NCI-H2196 treated with DMSO at 0.1 percent for 48 hours (cell line): ENCODE measurements at regions not wholly inside any gene's neighbourhood (a gene's known extent, or its start where the extent isn't known, plus 50 kb on each side); places are given as distances from the start of the nearest gene placed in this dataset.

Source experiments
- DNase-seq: peaks from one replicate; lab custom pipeline; 2025; ENCODE audit not compliant: unreplicated experiment; lab: John Stamatoyannopoulos, UW

DNA sequence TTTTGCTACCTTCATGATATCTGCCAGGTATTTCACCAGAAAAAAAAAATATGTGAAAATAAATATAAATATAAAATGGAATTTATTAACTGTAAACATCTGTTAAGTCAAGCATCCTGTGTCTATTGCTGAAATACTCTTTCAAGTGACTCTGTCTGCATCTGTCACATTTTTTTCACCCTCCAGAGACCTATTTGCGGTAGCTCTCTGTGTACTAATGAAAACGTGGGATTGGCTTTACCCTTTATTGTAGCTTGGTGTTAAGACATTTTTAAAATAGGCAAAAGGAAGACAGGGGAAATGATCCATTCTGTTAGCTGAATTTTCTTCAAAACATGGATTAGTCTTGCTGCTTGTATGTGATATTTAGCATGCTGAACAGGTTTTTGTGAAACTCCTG is 536.0 kb upstream of the WWC1 start:
- no peak for DNase-seq

DNA sequence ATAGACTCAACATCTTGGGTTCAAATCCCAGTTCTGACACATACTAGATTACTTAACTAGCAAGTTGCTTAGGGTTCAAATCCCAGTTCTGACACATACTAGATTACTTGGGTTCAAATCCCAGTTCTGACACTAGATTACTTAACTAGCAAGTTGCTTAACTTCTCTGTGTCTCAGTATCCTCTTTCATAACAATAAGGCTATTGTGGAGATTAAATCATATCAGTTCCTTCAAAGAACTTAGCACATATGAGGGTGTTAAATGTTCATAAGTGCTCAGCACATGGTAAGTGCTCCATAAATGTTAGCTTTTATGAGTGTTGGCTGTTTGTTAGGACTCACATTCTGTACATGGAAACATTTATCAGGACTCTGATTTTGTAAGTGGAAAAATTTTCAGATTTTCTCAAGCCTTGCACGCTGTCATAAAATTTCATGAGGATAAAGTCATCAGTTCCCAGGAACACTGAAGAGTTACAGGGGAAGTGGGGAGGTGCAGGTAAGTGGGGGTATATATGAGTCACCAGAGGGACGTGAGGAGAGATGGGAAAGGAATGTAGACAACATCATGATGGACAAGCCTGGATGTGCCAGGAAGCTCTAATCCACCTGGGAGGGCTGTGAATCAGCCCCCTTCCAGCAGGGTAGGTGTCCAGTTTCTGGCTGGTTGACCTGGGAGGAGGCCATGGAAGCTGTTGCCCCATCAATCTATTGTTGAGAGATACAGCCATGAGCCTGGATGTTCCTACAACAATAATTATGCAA is 532.2 kb upstream of the WWC1 start:
- DNase-seq: no peak

DNA sequence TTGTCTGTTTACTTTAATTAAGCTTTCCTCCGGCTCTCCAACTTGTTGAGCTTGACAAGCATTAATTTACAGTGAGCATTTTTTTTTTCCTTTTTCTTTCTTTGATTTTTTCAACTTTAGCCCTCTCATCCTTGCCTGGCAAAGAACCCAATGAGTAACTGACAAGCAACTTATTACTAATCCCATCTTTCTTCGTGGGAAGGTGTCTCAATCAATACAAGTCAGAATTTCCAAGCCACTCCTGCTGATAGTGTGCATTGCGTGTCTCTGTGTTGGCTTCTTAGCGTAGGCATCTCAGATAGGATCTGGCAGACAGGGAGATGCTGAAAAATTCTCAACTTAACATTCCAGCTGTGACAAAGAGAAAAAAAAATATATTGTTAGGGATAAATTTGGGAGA is 527.7 kb upstream of the WWC1 start:
- no peak for DNase-seq

DNA sequence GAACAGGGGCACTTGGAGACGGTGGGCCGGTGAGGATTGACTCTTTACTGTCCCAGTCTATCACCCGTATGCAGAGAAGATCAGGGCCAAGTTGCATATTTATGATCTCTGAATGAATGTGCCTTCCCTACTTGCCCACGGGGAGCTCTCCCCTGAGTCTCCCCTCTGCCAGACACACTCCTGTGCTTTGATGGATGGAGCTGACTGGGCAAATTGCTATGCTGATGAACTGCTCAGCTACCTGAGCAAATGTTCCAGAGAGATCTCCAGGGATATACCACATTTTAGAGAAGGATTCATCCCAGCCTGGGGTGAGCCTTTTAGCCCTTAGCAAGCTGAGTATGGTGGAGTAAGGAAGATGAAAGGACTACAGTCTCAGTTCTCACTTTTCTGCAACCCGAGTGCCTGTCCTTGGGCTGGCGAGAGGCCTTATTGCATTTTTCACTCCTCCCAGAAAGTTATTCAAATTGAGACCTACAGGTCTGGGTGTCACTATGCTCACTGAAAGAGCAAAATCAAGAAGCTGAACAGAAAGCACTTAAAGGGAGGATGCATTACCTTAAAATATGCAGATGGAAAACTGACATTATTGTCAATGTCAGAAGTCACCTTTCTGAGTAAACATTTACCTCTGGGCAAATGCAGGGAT is 526.7 kb upstream of the WWC1 start:
- no peak for DNase-seq

DNA sequence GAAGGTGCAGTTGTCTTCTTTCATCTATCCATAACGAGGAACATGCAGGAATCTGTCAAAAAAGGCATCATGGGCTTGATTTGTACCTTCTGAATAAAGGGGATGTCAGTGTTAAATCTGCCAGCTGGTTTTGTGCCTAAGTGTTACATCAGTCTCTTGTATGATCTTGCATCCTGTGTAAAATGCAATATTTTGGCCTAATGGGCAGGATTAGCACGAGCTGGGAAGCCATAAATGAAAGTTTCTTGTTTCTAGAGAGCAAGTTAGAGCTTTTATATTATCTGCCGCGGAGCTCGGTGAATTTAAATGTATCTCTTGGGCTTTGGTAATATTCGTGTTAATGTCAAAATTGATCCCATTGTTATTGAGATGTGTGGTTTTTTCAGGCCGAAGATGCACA is 526.1 kb upstream of the WWC1 start:
- no peak for DNase-seq

DNA sequence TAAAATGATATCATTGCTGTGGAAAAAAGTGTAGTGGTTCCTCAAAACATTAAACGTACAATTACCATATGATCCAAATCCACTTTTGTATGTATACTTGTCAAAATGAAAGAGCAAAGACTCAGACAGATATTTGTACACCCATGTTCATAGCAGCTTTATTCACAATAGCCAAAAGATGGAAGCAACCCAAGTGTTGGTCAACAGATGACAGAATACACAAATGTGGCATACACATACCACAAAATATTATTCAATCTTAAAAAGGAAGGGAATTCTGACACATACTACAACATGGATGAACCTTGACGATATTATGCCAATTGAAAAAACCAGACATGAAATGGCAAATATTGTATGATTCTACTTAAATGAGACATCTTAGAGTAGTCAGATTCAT is 524.5 kb upstream of the WWC1 start:
- DNase-seq: no peak

DNA sequence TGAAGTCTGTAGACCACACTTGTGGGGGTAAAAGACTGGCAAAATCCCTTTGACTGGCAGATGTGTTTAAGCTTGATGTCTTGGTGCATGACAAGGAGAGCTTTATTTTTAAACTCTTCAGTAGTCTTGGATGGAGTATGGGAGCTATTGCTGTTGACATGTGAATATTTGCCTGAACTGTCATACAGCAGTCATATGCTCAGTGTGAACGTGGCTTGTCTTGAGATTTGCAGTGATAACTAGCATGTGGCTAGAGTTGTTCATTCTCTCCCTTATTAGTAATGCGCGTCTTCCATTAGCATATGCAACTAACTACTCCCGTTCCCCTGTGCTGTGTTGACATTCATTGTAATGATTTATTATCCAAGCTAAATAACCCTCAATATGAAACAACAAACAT is 523.6 kb upstream of the WWC1 start:
- no peak for DNase-seq

DNA sequence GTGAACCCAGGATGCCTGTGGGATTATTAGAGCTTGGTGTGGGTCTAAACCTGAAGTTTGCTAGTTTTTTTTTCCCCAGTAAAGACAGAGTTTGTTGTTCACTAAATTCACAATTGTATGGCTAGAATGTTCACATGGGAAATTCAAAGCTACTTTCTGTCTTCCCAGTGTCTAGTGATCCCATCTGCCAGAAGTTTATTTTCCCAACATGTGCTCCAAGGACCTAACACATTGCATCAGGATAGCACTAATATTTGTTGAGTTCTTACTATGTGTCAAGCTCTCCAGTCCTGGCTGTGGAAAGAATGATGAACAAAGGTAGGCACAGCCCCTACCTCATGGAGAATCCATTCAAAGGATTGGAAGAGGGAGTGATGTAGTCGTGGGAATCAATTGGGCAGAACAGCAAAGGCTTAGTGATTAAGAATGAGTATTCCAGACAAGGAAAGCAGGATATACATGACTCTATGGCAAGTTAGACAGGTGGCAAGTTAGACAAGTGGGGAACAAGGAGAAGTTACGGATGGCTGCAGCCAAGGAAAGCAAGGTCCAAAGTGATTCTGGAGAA is 521.5 kb upstream of the WWC1 start:
- DNase-seq: no peak

DNA sequence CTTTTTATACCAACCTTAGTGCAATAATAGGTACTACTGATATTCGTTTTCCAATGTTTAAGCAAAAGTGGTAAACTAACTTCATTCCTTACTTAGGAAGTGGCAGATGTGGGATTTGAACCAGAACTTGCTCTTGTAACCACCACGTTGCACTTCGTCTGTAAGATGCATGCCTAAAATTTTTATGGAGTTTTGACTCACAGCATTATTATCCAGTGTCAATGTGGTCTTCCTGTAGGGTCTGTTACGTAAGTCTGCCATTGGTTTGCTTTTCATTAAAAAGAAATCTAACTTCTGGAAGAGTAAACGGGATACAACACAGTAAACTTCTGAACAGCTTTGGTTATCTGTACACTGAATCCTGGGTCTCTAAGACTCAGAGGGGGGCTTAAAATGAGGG is 521.0 kb upstream of the WWC1 start:
- no peak for DNase-seq

DNA sequence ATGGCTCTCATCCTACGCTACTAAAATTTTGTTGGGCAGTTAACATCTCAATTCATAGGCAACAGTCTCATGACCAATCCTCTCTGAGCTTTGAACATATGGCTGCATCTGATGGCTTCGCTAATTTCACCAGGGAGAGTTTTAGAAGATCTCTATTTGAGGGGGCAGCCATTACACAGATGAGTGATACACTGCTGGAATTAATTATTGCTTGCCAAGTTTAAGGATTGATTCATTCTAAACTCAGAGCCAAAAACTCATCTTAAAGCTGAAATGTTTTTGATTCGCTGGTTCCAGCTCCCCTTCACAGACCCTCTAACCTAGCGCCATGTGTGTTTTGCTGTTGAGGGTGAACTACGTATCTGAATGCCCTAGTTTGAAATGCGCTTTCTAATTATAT is 519.9 kb upstream of the WWC1 start:
- no peak for DNase-seq

DNA sequence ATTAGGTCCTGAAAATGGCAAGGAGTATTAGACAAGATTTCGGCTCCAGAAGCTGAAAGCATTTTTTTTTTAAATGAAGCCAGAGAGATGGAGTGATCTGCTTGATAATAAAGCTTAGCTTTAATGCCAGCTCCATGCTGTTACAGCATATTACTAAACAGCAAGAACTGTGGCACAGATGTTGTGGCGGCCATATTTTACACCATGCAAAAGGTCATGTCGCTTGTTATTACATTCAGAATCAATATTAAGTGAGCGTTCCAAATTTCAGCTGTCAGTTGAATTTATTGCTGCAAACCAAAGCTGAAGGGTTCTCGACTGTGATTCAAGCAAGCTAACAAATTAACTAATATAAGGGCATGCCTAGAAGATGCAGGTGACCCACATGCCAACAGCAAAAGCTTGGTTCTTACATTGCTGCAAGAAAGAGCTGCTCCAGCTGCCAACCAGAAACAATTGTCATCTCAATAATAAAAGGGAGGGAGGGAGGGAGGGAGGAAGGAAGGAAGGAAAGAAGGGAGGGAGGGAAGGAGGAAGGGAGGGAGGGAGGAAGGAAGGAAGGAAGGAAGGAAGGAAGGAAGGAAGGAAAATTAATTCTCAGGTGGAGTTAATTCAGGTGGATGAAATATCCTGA is 517.7 kb upstream of the WWC1 start:
- DNase-seq: no peak

DNA sequence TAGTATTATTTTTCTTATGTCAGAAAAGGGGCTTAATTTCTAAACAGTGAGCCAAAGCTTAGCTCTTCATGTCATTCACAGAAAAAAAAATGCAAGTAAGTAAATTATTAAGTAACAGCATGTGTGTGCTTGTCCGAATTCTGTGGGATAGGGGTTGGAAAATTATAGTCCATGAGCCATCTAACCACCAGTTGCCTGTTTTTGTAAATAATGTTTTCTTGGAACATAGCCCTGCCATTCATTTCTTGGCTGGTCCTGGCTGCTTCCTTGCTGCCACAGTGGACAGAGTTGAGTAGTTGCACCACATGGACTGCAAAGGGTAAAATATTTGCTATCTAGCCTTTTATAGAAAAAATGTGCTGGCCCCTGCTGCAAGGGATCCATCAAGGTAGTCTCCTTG is 513.7 kb upstream of the WWC1 start:
- no peak for DNase-seq

DNA sequence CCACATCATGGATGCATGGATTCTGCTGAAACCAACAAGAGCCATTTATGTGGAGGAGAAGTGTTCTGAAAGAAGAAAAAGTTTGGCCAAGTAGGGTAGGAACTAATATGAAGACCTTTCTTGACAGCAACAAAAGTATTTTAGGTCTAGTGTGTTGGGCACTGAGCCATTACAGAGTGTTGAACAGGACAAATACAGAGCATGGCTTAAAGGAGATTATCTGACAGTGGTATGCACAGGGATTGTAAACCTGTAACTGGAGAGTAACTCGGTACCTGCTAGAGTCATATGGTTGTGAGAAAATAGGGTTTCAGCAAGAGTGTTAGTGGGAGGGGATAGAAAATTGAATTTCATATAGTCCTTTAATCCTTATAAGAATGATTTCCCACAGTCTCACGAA is 513.2 kb upstream of the WWC1 start:
- no peak for DNase-seq

DNA sequence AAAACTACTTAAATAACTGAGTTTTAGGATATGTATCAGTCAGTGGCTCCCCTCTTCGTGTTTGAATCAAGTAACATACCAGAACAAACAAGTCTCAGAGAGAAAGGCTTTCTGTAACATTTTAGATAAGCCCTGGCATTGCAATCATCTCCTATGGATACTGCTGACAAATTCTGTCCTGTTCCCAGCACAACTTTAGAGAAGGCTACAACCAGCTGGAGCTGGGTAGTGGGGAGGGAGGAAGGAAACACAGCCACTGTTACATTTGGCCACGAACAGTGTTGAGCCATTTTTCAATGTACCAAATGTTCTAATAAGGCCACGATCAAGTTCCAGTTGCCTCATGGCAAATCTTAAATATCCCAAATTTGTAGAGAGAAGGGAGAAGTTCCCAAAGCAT is 511.8 kb upstream of the WWC1 start:
- no peak for DNase-seq

DNA sequence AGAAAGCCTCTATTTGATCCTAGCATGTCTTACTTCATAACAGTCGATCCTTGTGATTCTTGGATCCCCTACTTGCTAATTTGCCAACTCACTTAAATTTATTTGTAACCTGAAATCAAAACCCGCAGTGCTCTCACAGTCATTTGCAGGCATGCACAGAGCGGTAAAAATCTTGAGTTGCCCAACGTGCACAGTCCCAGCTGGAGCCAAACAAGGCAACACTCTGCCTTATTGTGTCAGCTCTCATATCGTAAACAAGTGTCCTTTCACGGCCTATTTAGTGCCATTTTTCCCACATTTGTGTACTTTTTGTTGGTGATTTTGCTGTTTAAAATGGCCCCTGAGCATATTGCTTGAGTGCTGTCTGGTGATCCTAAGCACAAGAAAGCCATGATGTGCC is 511.3 kb upstream of the WWC1 start:
- no peak for DNase-seq

DNA sequence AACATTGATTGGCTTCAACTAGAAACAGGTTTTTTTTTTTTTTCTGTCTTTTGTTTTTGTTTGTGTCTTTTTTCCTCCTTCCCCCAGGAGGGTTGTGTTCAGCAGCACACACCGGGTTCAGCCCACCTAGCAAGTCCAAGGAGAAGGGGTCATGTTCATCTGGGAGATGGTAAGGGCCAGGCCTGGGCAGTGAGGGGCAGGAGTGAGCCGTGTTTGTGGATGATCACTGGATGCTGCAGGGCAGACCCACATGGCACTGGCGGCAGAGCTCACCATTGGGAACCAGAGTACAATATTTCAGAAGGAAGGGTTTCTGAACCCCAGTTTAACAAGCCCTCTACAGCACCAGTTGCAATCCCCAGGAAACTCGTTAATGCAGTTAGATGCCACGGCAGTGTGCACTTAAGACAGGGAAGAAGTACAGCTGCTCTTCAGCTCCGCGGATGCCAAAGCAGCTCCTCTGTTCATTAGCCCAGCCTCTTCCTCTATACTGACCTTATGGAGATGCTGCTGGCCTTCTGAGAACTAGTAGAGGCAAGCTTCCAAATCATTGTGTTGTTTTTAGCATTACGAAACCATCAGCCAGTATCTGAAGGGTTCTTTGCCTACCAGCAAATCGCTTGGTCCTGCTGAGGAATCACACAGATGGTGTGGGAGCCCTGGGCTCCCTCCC is 508.2 kb upstream of the WWC1 start:
- no peak for DNase-seq

DNA sequence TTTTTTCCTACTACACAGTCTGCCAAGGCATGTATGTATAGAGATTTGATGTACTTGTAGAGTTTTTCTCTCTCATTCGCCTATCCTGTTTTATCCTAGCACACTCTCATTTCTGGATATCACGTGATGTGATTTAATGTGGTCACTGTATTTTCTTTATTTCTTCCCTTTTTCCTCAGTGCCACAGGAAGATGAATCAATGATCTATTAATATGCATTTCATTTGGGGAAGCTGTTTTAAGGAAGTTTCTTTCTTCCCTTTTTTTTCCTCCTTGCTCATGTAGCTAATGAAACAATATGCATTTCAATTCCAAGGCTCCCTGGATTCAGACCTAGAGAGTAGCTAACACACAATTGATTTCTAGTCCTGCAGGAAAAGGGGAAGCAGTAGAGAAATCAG is 506.3 kb upstream of the WWC1 start:
- DNase-seq: no peak

DNA sequence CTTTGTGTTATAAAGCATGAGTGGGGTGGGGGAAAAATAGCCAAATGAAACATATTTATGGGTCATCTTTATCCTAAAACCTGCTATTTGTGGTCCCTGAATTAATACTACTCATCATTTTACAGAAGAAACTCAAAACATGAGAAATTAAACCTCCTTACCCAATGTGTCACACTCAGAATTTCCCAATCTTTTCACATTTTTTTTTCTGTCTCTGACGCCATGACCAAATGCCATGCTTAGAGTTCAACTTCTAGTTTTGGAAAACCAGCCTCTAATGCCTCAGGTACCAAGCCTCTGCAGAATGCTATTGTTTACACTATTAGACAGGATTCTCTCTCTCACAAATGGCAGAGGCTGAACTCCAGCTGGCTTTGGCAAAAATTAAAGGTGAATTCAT is 505.5 kb upstream of the WWC1 start:
- DNase-seq: no peak

DNA sequence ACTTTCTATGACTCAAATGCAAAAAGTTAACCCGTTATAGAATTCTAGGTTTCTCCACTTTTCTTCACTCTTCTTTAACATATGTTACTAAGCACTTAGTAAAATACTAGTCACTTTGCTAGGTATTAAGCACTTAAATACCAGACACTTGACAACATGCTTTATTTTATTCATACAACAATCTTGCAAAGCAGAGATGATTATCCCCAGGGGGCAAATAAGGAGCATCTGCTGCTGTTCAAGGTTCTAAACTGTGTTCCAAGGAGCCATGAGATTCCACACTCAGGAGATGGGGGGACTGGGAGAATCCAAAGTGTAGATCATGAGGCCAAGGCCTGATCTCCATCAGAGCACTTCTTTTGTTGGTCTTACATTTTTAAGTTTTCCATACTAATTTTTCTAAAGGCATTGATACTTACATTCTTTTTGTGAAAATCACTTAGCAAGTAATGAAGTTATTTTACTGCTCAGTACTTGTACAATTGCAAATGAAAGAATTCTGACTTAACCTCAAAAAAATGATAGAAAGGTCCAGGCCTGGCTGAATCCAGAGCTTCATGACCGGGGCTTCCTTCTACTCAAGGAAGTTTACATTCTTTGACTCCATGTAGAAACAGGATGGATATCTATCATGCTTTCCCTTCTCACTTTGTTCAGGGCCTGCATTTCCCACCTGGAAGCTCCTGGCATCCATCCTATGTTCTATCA is 504.4 kb upstream of the WWC1 start:
- no peak for DNase-seq

DNA sequence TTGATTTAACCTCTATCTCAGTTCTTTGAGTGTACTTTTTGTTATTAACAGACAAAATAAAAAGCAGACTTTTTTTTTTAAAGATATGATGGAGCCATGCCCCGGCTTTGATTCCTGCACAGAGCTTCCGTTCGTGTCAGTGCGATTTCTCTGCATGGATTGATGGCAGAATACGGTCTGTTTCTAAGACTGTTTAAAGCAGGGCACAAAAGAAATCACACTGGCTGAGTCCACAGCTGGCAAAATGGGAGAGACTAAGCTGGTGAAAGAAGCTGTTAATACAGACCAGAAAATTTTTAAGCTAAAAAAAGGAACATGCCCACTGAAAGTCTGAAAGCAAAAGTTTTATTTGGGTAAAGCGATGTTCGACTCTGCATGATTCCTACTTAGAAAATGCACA is 501.4 kb upstream of the WWC1 start:
- no peak for DNase-seq
